ENCODE measurements at regions not wholly inside any gene's neighbourhood (a gene's known extent, or its start where the extent isn't known, plus 50 kb on each side); places are given as distances from the start of the nearest gene placed in this dataset.

GRCh38 chr11:97514446-97514845 is 1124.6 kb downstream of the JRKL start:
- H3K36me3 ChIP-seq (replicated peaks; ENCODE audit: low read depth, low read length) = no peaks in the 10 kb centered on the region
- H3K4me1 ChIP-seq (ENCODE audit: low read length) = no peaks in the 10 kb centered on the region
- H3K79me2 ChIP-seq (ENCODE audit: low read length) = no peaks in the 10 kb centered on the region
- H3K4me3 ChIP-seq (ENCODE audit: low read length) = no peak overlapping the region
- H3K4me2 ChIP-seq (ENCODE audit: low read length) = no peak overlapping the region
- no peak overlapping the region for H3K9ac ChIP-seq (ENCODE audit: low read length)
- H4K20me1 ChIP-seq (ENCODE audit: insufficient read depth, low read length) = no peaks in the 10 kb centered on the region
- no peaks in the 10 kb centered on the region for H3K9me3 ChIP-seq (ENCODE audit: insufficient read depth, low read length)
- H2AFZ ChIP-seq (ENCODE audit: low read depth, low read length) = no peak overlapping the region
- TF ChIP-seq EZH2phosphoT487 (IDR thresholded peaks at IDR 0.05; ENCODE audit: low read depth) = no peak
- TF ChIP-seq, protein P1, sequence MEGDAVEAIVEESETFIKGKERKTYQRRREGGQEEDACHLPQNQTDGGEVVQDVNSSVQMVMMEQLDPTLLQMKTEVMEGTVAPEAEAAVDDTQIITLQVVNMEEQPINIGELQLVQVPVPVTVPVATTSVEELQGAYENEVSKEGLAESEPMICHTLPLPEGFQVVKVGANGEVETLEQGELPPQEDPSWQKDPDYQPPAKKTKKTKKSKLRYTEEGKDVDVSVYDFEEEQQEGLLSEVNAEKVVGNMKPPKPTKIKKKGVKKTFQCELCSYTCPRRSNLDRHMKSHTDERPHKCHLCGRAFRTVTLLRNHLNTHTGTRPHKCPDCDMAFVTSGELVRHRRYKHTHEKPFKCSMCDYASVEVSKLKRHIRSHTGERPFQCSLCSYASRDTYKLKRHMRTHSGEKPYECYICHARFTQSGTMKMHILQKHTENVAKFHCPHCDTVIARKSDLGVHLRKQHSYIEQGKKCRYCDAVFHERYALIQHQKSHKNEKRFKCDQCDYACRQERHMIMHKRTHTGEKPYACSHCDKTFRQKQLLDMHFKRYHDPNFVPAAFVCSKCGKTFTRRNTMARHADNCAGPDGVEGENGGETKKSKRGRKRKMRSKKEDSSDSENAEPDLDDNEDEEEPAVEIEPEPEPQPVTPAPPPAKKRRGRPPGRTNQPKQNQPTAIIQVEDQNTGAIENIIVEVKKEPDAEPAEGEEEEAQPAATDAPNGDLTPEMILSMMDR (IDR thresholded peaks at IDR 0.05; ENCODE audit: low read depth, low read length) = no peak
- H3K27ac ChIP-seq (ENCODE audit: low read length) = no peak overlapping the region
- no peaks in the 10 kb centered on the region for H3K27me3 ChIP-seq (ENCODE audit: low read depth, low read length)

DNA sequence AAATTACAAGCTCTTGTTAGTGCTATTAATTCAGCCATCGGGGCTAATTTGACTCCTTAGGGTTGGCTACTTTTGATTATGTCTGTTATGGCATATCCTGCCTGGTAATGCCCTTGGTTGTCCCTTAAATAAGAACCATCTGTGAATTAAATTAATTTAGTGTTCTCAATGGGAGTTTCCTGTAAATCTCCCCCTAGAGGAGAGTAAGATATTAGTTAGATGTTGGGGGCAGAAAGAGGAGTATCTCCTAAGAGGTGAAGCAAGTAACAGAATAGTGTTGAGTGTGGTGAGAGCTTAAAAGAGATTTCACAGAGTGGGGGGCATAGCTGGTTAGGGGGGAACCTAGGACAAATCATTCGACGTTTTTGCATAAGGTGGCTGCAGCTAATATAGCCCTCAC is 1126.9 kb downstream of the JRKL start:
- H3K27me3 ChIP-seq (ENCODE audit: low read depth, low read length) = no peaks in the 10 kb centered on the region
- no peaks in the 10 kb centered on the region for H3K9me3 ChIP-seq (ENCODE audit: insufficient read depth, low read length)
- H4K20me1 ChIP-seq (ENCODE audit: insufficient read depth, low read length) = no peaks in the 10 kb centered on the region
- no peak overlapping the region for H3K9ac ChIP-seq (ENCODE audit: low read length)
- no peak overlapping the region for H3K4me2 ChIP-seq (ENCODE audit: low read length)
- H3K4me3 ChIP-seq (ENCODE audit: low read length) = no peak overlapping the region
- H3K27ac ChIP-seq (ENCODE audit: low read length) = no peak overlapping the region
- no peaks in the 10 kb centered on the region for H3K79me2 ChIP-seq (ENCODE audit: low read length)
- TF ChIP-seq, protein P1 (IDR thresholded peaks at IDR 0.05; ENCODE audit: low read depth, low read length) = no peak
- no peak for TF ChIP-seq EZH2phosphoT487 (IDR thresholded peaks at IDR 0.05; ENCODE audit: low read depth)
- no peaks in the 10 kb centered on the region for H3K36me3 ChIP-seq (replicated peaks; ENCODE audit: low read depth, low read length)
- H3K4me1 ChIP-seq (ENCODE audit: low read length) = no peaks in the 10 kb centered on the region
- no peak overlapping the region for H2AFZ ChIP-seq (ENCODE audit: low read depth, low read length)

GRCh38 chr11:97525273-97525672 is 1135.5 kb downstream of the JRKL start:
- no peak overlapping the region for H3K4me2 ChIP-seq (ENCODE audit: low read length)
- no peak overlapping the region for H3K27ac ChIP-seq (ENCODE audit: low read length)
- H3K36me3 ChIP-seq (replicated peaks; ENCODE audit: low read depth, low read length) = no peaks in the 10 kb centered on the region
- no peak overlapping the region for H3K4me3 ChIP-seq (ENCODE audit: low read length)
- H3K27me3 ChIP-seq (ENCODE audit: low read depth, low read length) = no peaks in the 10 kb centered on the region
- H3K9me3 ChIP-seq (ENCODE audit: insufficient read depth, low read length) = no peaks in the 10 kb centered on the region
- H3K4me1 ChIP-seq (ENCODE audit: low read length) = no peaks in the 10 kb centered on the region
- H3K9ac ChIP-seq (ENCODE audit: low read length) = no peak overlapping the region
- no peak overlapping the region for H2AFZ ChIP-seq (ENCODE audit: low read depth, low read length)
- no peaks in the 10 kb centered on the region for H3K79me2 ChIP-seq (ENCODE audit: low read length)
- TF ChIP-seq EZH2phosphoT487 (IDR thresholded peaks at IDR 0.05; ENCODE audit: low read depth) = no peak
- TF ChIP-seq, protein P1 (IDR thresholded peaks at IDR 0.05; ENCODE audit: low read depth, low read length) = no peak
- no peaks in the 10 kb centered on the region for H4K20me1 ChIP-seq (ENCODE audit: insufficient read depth, low read length)

- H3K79me2 ChIP-seq (ENCODE audit: low read length) = no peaks in the 10 kb centered on the region
- no peak overlapping the region for H2AFZ ChIP-seq (ENCODE audit: low read depth, low read length)
- no peak overlapping the region for H3K9ac ChIP-seq (ENCODE audit: low read length)
- no peaks in the 10 kb centered on the region for H3K36me3 ChIP-seq (replicated peaks; ENCODE audit: low read depth, low read length)
- H3K27me3 ChIP-seq (ENCODE audit: low read depth, low read length) = no peaks in the 10 kb centered on the region
- H3K4me2 ChIP-seq (ENCODE audit: low read length) = no peak overlapping the region
- H3K4me1 ChIP-seq (ENCODE audit: low read length) = no peaks in the 10 kb centered on the region
- no peaks in the 10 kb centered on the region for H4K20me1 ChIP-seq (ENCODE audit: insufficient read depth, low read length)
- no peak overlapping the region for H3K27ac ChIP-seq (ENCODE audit: low read length)
- H3K4me3 ChIP-seq (ENCODE audit: low read length) = no peak overlapping the region
- H3K9me3 ChIP-seq (ENCODE audit: insufficient read depth, low read length) = no peaks in the 10 kb centered on the region
- TF ChIP-seq, protein P1 (IDR thresholded peaks at IDR 0.05; ENCODE audit: low read depth, low read length) = no peak
- TF ChIP-seq EZH2phosphoT487 (IDR thresholded peaks at IDR 0.05; ENCODE audit: low read depth) = no peak
These were observed 1147.8 kb downstream of the JRKL start for GRCh38 chr11:97537407-97538150.

All from OCI-LY3 (cell line).